BLaER1 (cell line): ENCODE measurements at regions not wholly inside any gene's neighbourhood (a gene's known extent, or its start where the extent isn't known, plus 50 kb on each side); places are given as distances from the start of the nearest gene placed in this dataset.
"Not testable (repeated sequence)": the region's sequence is repeated elsewhere in the genome, so short reads cannot be mapped to it uniquely, and the experiment has no call there.

Source experiments
- H3K27ac ChIP-seq: shearing (Covaris generic); formaldehyde crosslinking; 2 replicates; pipeline ENCODE4 v1.8.1; 2022
- H3K27me3 ChIP-seq: shearing (Covaris generic); formaldehyde crosslinking; 2 replicates; pipeline ENCODE4 v1.8.1; 2022
- H3K36me3 ChIP-seq: shearing (Covaris generic); formaldehyde crosslinking; 2 replicates; pipeline ENCODE4 v1.8.1; 2022
- H3K4me1 ChIP-seq: shearing (Covaris generic); formaldehyde crosslinking; 2 replicates; pipeline ENCODE4 v1.8.1; 2022
- H3K4me2 ChIP-seq: shearing (Covaris generic); formaldehyde crosslinking; 2 replicates; pipeline ENCODE4 v1.8.1; 2022
- H3K4me3 ChIP-seq: shearing (Covaris generic); formaldehyde crosslinking; 2 replicates; pipeline ENCODE4 v1.8.1; 2022
- H3K9ac ChIP-seq: shearing (Covaris generic); formaldehyde crosslinking; 2 replicates; pipeline ENCODE4 v1.8.1; 2022
- H3K9me3 ChIP-seq: shearing (Covaris generic); formaldehyde crosslinking; 2 replicates; pipeline ENCODE4 v1.8.1; 2022
- H4K20me1 ChIP-seq: shearing (Covaris generic); formaldehyde crosslinking; 2 replicates; pipeline ENCODE4 v1.8.1; 2022
- Cebpa-rat ChIP-seq: shearing (Covaris generic); IDR thresholded peaks from 2 replicates; pipeline ENCODE4 v1.8.1; 2022

DNA sequence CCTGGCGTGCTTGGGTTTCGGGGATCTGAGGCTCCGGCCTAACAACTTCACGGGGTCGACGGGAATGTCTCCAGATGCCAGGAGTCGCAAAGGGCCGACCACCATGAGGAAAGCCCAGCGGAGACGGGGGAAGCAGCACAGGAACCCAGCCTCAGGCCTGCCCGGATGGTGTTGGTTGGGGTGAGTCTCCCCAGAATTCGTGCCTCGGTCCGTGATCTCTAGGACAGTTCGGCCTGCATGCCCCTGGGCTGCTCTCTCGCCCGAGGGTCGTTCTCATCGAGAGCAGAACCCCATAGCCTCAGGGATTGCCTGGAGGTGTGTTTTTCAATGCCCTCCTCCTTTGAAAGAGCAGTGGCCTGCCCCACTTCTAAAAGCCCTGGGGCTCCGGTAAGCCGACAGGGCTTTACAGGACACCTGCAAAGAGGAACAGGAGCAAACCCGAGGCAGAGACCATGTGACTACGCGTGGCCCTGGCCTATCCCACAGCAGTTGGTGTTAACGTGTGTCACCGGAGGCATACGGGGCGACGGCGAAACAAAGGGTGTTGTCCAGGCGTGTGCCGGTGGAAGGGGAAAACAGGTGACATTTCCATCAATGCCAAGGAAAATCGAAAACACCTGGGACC is 973.1 kb upstream of the DEFB115 start:
- Histone ChIP-seq H4K20me1 (no peaks in the 10 kb centered on the region), H3K4me2 (no peak overlapping the region), H3K27ac (no peak overlapping the region), H3K4me3 (no peak overlapping the region), H3K9ac (no peak overlapping the region), H3K9me3 (peaks cover 28% of the 10 kb centered on the region), H3K4me1 (no peaks in the 10 kb centered on the region), H3K36me3 (no peaks in the 10 kb centered on the region), H3K27me3 (no peaks in the 10 kb centered on the region)
- no peak for TF ChIP-seq Cebpa-rat

- Histone ChIP-seq H3K36me3 (no peaks in the 10 kb centered on the region), H3K4me1 (no peaks in the 10 kb centered on the region)
- no peak for TF ChIP-seq Cebpa-rat
Measured at GRCh38 chr20:30285677-30286076, 971.8 kb upstream of the DEFB115 start.

GRCh38 chr20:30286157-30286556 is 971.3 kb upstream of the DEFB115 start:
- Histone ChIP-seq H3K4me1 (no peaks in the 10 kb centered on the region), H3K4me2 (no peak overlapping the region), H3K27me3 (no peaks in the 10 kb centered on the region), H3K4me3 (no peak overlapping the region), H3K9ac (no peak overlapping the region), H3K27ac (no peak overlapping the region), H3K36me3 (no peaks in the 10 kb centered on the region), H4K20me1 (no peaks in the 10 kb centered on the region), H3K9me3 (peaks cover 28% of the 10 kb centered on the region)
- no peak for TF ChIP-seq Cebpa-rat

More at GRCh38 chr20:30285677-30286076, 971.8 kb upstream of the DEFB115 start:
- Histone ChIP-seq H3K27ac (no peak overlapping the region), H3K4me2 (no peak overlapping the region), H3K9ac (no peak overlapping the region), H3K4me3 (no peak overlapping the region), H3K9me3 (peaks cover 28% of the 10 kb centered on the region), H3K27me3 (no peaks in the 10 kb centered on the region), H4K20me1 (no peaks in the 10 kb centered on the region)

- H3K36me3 ChIP-seq, H3K27ac ChIP-seq, H3K4me2 ChIP-seq, H3K4me1 ChIP-seq, H4K20me1 ChIP-seq, H3K9ac ChIP-seq, H3K4me3 ChIP-seq, H3K27me3 ChIP-seq: not testable (repeated sequence)
- peaks cover 26% of the 10 kb centered on the region for H3K9me3 ChIP-seq
Measured at GRCh38 chr20:30287459-30287858, 970.0 kb upstream of the DEFB115 start.

- Histone ChIP-seq H3K9ac (no peak overlapping the region), H3K27me3 (no peaks in the 10 kb centered on the region), H3K4me3 (no peak overlapping the region), H3K9me3 (peaks cover 24% of the 10 kb centered on the region), H3K4me1 (no peaks in the 10 kb centered on the region), H3K36me3 (no peaks in the 10 kb centered on the region), H4K20me1 (no peaks in the 10 kb centered on the region), H3K4me2 (no peak overlapping the region), H3K27ac (no peak overlapping the region)
- TF ChIP-seq Cebpa-rat = no peak
Measured at GRCh38 chr20:30288346-30288745, 969.1 kb upstream of the DEFB115 start.

DNA sequence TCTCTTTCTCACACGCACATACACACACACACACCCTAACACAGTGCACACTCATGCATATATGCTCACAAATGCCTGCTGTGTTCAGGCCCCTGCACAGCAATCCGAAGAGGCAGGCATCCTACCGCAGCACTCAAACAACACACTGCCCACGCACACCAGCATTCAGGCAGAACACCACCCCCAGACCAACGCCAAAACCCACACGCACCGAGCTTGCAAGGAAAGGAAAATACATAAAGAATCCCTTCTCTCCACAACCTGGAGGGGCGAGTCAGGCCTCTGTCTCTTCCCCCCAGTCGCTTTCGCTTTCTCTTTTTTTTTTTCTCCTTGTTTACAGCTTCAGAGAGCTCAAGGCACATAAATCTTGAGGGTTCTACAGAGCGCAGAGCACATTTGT is 968.4 kb upstream of the DEFB115 start:
- H3K9ac ChIP-seq, H3K4me1 ChIP-seq, H3K27me3 ChIP-seq, H3K4me3 ChIP-seq, H3K27ac ChIP-seq, H4K20me1 ChIP-seq, H3K36me3 ChIP-seq, H3K4me2 ChIP-seq: not testable (repeated sequence)
- H3K9me3 ChIP-seq = peaks cover 18% of the 10 kb centered on the region

- not testable (repeated sequence) for H3K4me3 ChIP-seq, H4K20me1 ChIP-seq, H3K4me2 ChIP-seq, H3K4me1 ChIP-seq, H3K9ac ChIP-seq, H3K27ac ChIP-seq, H3K27me3 ChIP-seq, H3K36me3 ChIP-seq
- peaks cover 11% of the 10 kb centered on the region for H3K9me3 ChIP-seq
Measured at GRCh38 chr20:30289711-30290141, 967.7 kb upstream of the DEFB115 start.

DNA sequence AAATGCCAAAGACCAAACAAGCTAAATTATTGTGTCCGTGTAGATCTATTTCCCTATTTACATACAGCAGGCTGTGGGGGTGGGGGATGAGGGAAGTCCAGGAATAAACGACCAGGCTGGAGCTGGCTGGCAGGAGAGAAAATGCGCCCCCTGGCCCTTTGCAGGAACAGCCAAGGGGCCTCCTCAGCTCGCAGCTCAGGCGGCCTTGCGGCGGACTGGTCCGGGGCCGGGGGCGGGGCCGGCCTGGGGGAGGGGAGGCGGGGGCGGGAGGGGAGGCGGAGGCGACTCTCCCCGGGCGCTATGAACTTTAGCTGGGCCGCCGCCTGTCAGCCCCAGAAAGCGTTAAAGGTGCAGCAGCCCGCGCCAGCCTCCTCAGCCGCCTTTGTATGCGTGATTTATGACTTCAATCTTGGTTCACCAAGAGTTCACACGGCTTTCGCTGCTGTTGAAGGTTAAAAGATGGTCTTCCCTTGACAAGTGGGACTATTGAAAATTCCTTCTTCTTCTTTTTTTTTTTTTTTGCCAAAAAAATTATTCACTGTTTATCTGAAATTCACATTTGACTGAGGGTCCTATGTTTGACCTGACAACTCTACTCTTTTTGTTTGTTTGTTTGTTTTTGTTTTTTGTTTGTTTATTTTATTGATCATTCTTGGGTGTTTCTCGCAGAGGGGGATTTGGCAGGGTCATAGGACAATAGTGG is 967.0 kb upstream of the DEFB115 start:
- not testable (repeated sequence) for H3K9me3 ChIP-seq, H3K9ac ChIP-seq, H3K4me2 ChIP-seq, H3K4me1 ChIP-seq, H3K36me3 ChIP-seq, H3K4me3 ChIP-seq, H3K27ac ChIP-seq, H3K27me3 ChIP-seq, H4K20me1 ChIP-seq

GRCh38 chr20:30291064-30291379 is 966.4 kb upstream of the DEFB115 start:
- H3K4me1 ChIP-seq, H3K9me3 ChIP-seq, H3K9ac ChIP-seq, H3K4me2 ChIP-seq, H3K4me3 ChIP-seq, H3K27me3 ChIP-seq, H3K27ac ChIP-seq, H3K36me3 ChIP-seq, H4K20me1 ChIP-seq: not testable (repeated sequence)

DNA sequence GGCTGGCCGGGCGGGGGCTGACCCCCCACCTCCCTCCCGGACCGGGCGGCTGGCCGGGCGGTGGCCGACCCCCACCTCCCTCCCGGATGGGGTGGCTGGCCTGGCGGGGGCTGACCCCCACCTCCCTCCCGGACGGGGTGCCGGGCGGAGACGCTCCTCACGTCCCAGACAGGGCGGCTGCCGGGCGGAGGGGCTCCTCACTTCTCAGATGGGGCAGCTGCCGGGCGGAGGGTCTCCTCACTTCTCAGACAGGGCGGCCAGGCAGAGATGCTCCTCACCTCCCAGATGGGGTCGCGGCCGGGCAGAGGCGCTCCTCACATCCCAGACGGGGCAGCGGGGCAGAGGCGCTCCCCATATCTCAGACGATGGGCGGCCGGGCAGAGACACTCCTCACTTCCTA is 965.8 kb upstream of the DEFB115 start:
- H3K4me1 ChIP-seq, H3K36me3 ChIP-seq, H4K20me1 ChIP-seq, H3K4me2 ChIP-seq, H3K27me3 ChIP-seq, H3K4me3 ChIP-seq, H3K9me3 ChIP-seq, H3K9ac ChIP-seq, H3K27ac ChIP-seq: not testable (repeated sequence)

DNA sequence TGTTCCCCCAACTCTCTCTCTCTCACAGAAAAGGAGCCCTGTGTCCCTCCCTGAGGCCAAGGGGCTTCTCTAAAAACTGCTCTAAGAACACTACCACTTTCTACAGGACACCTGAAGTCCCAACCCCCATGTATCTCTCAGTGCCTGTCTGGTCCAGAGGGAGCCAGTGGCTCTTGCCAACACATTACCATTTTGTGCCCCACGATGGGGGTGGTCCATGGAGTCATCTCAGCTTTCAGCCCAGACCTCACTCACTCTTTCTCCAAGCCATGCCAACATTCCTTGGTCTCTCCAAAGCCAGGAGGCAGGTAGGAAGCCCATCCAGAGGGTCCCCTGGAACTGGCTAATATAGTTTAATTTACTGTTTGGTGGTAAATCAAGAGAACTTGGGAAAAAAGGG is 962.1 kb upstream of the DEFB115 start:
- not testable (repeated sequence) for H3K9me3 ChIP-seq, H3K36me3 ChIP-seq, H3K4me3 ChIP-seq, H3K4me1 ChIP-seq, H4K20me1 ChIP-seq, H3K27me3 ChIP-seq, H3K4me2 ChIP-seq, H3K27ac ChIP-seq, H3K9ac ChIP-seq

DNA sequence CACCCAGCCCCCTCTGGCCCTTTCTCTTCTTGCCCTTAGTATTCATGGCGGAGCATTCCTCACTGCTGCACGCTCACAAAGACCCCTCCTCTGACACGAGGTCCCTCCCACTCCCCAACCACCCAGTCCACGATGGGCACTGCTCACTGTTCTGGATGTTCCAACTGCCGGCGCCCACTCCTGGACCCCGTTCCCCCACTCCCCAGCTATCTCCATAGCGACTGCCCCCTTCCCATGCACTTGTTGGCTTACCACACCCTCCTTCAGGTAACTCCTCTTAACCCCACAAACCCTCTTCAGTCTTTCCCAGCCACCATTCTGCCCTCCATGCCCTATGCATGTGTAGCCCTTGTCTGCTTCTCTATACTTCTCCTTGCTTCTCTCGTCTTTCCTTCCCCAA is 961.5 kb upstream of the DEFB115 start:
- not testable (repeated sequence) for H3K9ac ChIP-seq, H3K4me3 ChIP-seq, H3K4me2 ChIP-seq, H4K20me1 ChIP-seq, H3K36me3 ChIP-seq, H3K4me1 ChIP-seq, H3K9me3 ChIP-seq, H3K27ac ChIP-seq, H3K27me3 ChIP-seq

DNA sequence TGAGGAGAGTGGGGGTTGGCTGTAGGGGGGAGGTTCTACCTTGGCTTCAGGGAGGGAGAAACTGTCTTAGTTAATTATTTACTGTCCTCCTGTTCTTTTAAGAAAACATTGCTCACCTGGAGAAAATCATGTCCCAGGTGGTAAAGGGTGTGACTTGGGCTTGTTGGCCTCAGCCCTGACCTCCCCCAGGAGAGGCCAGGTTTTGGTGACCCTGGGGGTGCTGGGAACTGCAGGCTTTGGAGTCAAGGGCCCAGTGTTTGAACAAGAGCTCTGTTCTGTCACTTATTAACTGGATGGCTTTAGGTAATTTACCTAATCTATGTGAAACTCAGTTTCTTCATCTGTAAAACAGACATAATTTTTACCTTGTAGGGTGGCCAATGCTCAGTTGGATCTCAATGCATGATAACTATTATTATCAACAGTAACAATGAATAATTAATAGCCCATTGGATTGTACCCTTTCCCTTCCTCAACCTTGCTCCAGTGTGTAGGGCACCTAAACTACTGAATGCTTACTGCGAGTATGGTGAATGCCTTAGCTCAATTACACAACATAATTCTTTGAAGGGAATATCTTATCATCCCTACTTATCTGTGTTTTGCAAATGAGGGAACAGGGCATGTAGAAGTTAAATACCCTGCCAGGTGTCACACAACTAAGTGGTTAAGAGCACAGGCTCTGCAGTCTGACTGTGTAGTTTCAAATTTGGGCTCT is 959.4 kb upstream of the DEFB115 start:
- not testable (repeated sequence) for H3K9ac ChIP-seq, H3K4me3 ChIP-seq, H3K27me3 ChIP-seq, H3K27ac ChIP-seq, H3K9me3 ChIP-seq, H3K36me3 ChIP-seq, H3K4me1 ChIP-seq, H4K20me1 ChIP-seq, H3K4me2 ChIP-seq

DNA sequence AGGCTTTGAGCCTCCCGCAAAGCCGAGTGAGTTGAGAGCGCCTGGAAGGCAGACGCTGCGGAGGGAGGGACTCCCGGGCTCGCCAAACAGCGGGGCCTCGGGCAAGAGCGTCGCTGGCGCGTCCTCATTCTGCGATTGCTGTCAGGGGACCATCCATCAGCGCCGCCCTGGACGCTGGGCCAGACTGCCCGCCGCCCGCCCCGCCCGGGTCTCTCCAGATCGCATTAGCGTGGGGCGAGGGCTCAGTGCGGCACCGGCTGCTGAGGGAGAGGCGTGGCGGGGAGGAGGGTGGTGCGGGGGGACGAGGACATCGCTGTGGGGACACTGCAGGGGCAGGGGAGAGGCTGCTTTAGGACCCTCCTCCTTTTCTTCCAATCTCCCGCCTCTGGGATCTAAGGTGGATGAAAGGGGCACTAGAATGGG is 957.2 kb upstream of the DEFB115 start:
- H3K4me2 ChIP-seq, H3K9ac ChIP-seq, H3K36me3 ChIP-seq, H3K4me1 ChIP-seq, H3K4me3 ChIP-seq, H4K20me1 ChIP-seq, H3K27ac ChIP-seq, H3K27me3 ChIP-seq, H3K9me3 ChIP-seq: not testable (repeated sequence)
